ENCODE measurements at regions not wholly inside any gene's neighbourhood (a gene's known extent, or its start where the extent isn't known, plus 50 kb on each side); places are given as distances from the start of the nearest gene placed in this dataset.

- no peak overlapping the region for H3K4me3 ChIP-seq (ENCODE audit: insufficient read depth, low read depth, low read length)
- no CpG with 5 or more reads among the region's 3 CpGs for WGBS, 2 experiments (ENCODE audit: extremely low coverage in 2 of 2, insufficient read length in 1 of 2)
- H3K4ac ChIP-seq (ENCODE audit: low read depth, low read length): no peak overlapping the region
- H2AFZ ChIP-seq (replicated peaks; ENCODE audit: low read length, poor library complexity): no peak overlapping the region
- no peak overlapping the region for H2AK5ac ChIP-seq (ENCODE audit: low read depth, low read length)
- no peak for TF ChIP-seq SMC3 (IDR thresholded peaks at IDR 0.05; ENCODE audit: low read depth, low read length)
- no peak for TF ChIP-seq MAFK (IDR thresholded peaks at IDR 0.05; ENCODE audit: low read depth, low read length)
- TF ChIP-seq NFE2L2 (IDR thresholded peaks at IDR 0.05; ENCODE audit: low read depth, low read length): no peak
- TF ChIP-seq BHLHE40 (IDR thresholded peaks at IDR 0.05; ENCODE audit: low read depth, low read length): no peak
- no peak for TF ChIP-seq POLR2A (IDR thresholded peaks at IDR 0.05; ENCODE audit: low read depth, low read length)
- no peaks in the 10 kb centered on the region for H3K36me3 ChIP-seq (ENCODE audit: control insufficient read depth, insufficient read depth, low read length)
- no TSS peak for BruUV-seq (replicated peaks)
- CTCF ChIA-PET: no interaction called here
- no peak overlapping the region for H2BK20ac ChIP-seq (ENCODE audit: low read depth, low read length)
- H2BK5ac ChIP-seq (ENCODE audit: low read depth, low read length, poor library complexity, severe bottlenecking): no peak overlapping the region
- intact Hi-C loops (cut with micrococcal nuclease): no loop called here
- no peak for ATAC-seq (ENCODE audit: low read depth)
- H4K5ac ChIP-seq (ENCODE audit: low read depth, low read length): no peak overlapping the region
- no peak overlapping the region for H3K56ac ChIP-seq (ENCODE audit: extremely low read depth, insufficient read depth, low read length)
- no peaks in the 10 kb centered on the region for H3K27me3 ChIP-seq (ENCODE audit: control insufficient read depth, insufficient read depth, low read length)
- H2AK9ac ChIP-seq (replicated peaks; ENCODE audit: low read depth, low read length, poor library complexity): no peak overlapping the region
- H2BK120ac ChIP-seq (ENCODE audit: low read depth, low read length): no peak overlapping the region
- no peak overlapping the region for H3K9ac ChIP-seq (ENCODE audit: low read depth, low read length)
- no peak overlapping the region for H3K27ac ChIP-seq (ENCODE audit: insufficient read depth, low read length)
- H3K9me3 ChIP-seq (ENCODE audit: control insufficient read depth, insufficient read depth, low read length): no peaks in the 10 kb centered on the region
- no peak overlapping the region for H4K91ac ChIP-seq (ENCODE audit: insufficient read depth, low read depth, low read length)
- in situ Hi-C loops (cut with MboI; ENCODE audit: low sequenced_read_pairs): no loop called here
- H4K8ac ChIP-seq (ENCODE audit: low read depth in 2 of 2, low read length in 2 of 2): no peak overlapping the region
- no peak overlapping the region for H2BK15ac ChIP-seq (ENCODE audit: low read depth, low read length)
- no peaks in the 10 kb centered on the region for H4K20me1 ChIP-seq (ENCODE audit: insufficient read depth, low read length)
- no peak overlapping the region for H3K14ac ChIP-seq (replicated peaks; ENCODE audit: low read depth, low read length)
- H3K9me1 ChIP-seq (ENCODE audit: insufficient read depth, low read length): no peaks in the 10 kb centered on the region
- no peak for DNase-seq
- no peaks in the 10 kb centered on the region for H3K4me1 ChIP-seq (ENCODE audit: control insufficient read depth, insufficient read depth, low read length)
- POLR2A ChIA-PET (ENCODE audit: unreplicated experiment): no interaction called here
- no peak overlapping the region for H3K23ac ChIP-seq (ENCODE audit: low read depth, low read length)
- no peak overlapping the region for H3K18ac ChIP-seq (ENCODE audit: low read depth, low read length)
- dilution Hi-C loops (cut with HindIII; ENCODE audit: low sequenced_read_pairs, unreplicated experiment): no loop called here
- no peak overlapping the region for H3K4me2 ChIP-seq (ENCODE audit: low read depth, low read length)
- H3K79me1 ChIP-seq (ENCODE audit: low read depth in 1 of 2, low read length in 2 of 2): no peaks in the 10 kb centered on the region
These were observed 566.4 kb downstream of the BMP2 start for GRCh38 chr20:7333841-7334240.
